ENCODE measurements at regions not wholly inside any gene's neighbourhood (a gene's known extent, or its start where the extent isn't known, plus 50 kb on each side); places are given as distances from the start of the nearest gene placed in this dataset.
"Not testable (repeated sequence)": the region's sequence is repeated elsewhere in the genome, so short reads cannot be mapped to it uniquely, and the experiment has no call there.

DNA sequence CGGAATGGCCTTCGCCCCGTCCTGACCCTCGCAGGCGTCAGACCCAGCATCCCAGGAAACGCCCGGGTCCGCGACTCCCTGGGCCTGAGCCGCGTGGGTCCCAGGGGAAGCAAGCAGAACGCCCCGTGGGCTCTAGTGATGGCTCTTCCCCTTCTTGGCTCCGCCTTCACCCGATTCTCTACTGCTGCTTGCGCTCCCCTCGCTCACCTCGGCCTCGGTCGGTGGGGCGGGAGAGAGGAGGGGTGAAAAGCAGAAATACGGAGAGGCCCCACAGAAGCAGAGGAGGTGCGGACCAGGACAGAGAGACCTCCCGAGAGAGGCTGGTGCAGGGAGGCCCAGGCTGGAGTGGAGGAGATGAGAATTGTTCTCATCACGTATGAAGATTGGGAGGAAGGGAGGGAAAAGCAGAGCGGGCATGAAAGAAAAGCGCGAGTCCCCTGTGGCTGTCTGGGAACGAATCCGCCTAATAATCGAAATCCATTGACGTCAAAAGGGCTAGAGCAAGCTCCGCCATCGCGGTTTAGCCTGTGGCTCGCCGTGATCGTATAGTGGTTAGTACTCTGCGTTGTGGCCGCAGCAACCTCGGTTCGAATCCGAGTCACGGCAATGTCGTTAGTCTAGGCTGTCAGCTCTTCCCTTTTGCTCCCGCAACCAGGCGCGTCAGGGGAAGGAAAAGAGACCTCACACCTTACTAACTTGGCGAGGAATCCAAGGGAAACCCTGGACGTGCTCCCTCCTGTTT, 128.9 kb upstream of the NBPF11 start:
- Mint-ChIP-seq H3K36me3 (ENCODE audit: insufficient read depth) (peaks cover 18% of the 10 kb centered on the region), H3K27ac (peak overlapping the region; percentile 92), H3K4me3 (peak overlapping the region; percentile 66 to 88), H3K27me3 (peaks cover 16 to 38% of the 10 kb centered on the region in 2 donors)
- H3K9me3 Mint-ChIP-seq; DNase-seq; H3K4me1 Mint-ChIP-seq (ENCODE audit: low read depth in 2 of 2): not testable (repeated sequence)
- ATAC-seq (replicated peaks) = peak; percentile 93

DNA sequence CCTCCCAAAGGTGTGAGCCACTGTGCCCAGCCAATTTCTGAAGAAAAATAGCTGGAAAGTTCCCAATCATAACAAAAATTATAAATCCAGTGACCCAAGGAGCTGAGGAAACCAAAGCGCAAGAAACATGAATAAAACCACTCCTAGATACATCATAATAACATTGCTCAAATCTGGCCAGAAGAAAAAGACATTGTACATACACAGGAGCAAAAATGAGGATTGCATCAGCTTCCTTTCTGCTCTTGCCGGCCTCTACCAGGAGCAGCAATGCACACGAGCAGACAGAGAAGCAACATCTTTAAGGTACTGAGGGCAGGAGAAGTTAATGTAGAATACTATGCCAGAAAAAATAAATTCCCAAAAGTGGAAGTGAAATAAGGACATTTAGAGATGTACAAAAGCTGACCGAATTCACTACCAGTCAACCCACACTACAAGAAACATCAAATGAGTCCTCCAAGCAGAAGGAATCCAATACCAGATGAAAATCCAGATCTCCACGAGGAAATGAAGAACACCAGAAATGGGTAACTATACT, 127.0 kb upstream of the NBPF11 start:
- not testable (repeated sequence) for H3K9me3 Mint-ChIP-seq; H3K4me1 Mint-ChIP-seq (ENCODE audit: low read depth in 2 of 2); DNase-seq; ATAC-seq (replicated peaks)
- Mint-ChIP-seq H3K27me3 (peaks cover 30 to 54% of the 10 kb centered on the region in 2 donors), H3K4me3 (peak overlapping the region in 1 of 2 donors; percentile 88), H3K27ac (peak overlapping the region in 1 of 2 donors; percentile 92), H3K36me3 (ENCODE audit: insufficient read depth) (peaks cover 18% of the 10 kb centered on the region)

DNA sequence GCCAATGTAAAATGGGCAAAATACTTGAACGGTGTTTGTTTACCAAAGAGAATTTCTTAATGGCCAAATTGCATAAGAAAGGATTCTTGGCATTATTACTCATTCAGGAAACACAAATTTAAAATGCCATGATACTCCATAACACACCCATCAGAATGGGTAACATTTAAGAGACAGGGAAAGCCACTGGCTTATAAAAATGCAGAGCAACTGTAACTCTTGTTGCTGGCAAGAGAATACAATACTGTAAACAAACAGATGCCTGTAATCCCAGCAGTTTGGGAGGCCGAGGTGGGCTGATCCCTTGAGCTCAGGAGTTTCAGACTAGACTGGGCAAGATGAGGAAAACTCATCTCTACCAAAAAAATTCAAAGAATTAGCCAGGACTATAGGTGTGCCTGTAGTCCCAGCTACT, 125.8 kb upstream of the NBPF11 start:
- H3K4me3 Mint-ChIP-seq; H3K9me3 Mint-ChIP-seq; H3K27ac Mint-ChIP-seq; H3K4me1 Mint-ChIP-seq (ENCODE audit: low read depth in 2 of 2); ATAC-seq (replicated peaks); DNase-seq: not testable (repeated sequence)
- Mint-ChIP-seq H3K27me3 (peaks cover 39 to 66% of the 10 kb centered on the region in 2 donors), H3K36me3 (ENCODE audit: insufficient read depth) (peaks cover 18% of the 10 kb centered on the region)

DNA sequence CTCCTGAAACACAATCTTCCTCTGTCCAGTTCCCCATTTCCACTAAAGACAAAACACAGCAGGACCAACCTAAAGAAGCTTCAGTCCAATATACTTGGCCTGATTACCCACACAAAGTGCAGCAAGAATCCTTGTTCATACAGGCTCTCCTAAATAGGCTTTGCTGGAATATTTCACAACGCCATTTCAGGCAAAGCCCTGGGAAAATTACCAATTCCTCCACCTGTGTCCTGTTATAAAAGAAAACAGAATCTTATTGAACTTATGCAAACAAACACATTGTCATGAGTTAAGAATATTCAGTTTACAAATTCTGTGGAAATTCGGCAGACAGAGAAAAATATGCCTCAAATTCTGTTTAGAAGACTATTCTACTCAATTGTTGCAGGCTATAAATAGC, 115.0 kb upstream of the NBPF11 start:
- H3K27me3 Mint-ChIP-seq; DNase-seq; ATAC-seq (replicated peaks); H3K4me3 Mint-ChIP-seq; H3K9me3 Mint-ChIP-seq; H3K27ac Mint-ChIP-seq: not testable (repeated sequence)
- H3K4me1 Mint-ChIP-seq (ENCODE audit: low read depth in 2 of 2) = peaks cover 12 to 13% of the 10 kb centered on the region in 2 donors
- peaks cover 21% of the 10 kb centered on the region for H3K36me3 Mint-ChIP-seq (ENCODE audit: insufficient read depth)

DNA sequence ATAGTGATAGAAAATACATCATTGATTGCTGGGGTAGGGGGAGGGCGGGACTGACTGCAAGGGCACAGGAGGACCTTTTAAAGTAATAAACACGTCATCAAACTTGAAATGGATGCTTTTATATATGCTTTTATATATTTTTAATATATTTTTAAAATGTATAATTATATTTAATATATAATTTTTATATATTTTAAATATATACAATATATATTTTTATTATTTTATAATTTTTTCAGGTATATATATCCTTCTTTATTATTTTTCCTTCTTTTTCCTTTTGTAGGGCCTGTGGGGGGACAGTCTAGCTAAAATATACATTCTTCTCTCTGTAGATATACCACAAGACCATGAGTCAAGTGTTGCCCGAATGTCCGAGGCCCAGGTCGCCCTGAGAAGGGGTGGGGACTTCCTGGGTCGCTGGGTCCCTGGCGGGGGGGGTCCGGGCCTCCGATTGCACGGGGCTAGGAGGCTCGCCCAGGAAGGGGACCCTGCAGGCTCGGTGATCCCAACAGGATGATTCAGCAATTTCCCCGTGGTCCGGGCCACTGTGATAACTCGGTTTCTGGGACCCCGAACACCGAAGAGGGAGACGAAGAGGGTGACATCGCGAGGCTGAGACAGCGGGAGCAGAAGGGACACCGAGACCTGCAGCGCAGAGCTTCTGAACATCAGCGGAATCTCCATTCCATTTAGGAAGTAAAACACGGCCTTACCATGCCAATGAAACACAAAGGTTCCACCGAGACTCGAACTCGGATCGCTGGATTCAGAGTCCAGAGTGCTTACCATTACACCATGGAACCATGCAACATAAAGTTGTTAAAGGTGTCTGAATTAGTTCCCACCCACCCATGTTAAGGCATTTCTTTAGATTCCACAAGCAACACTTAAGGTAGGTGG, 112.5 kb upstream of the NBPF11 start:
- Mint-ChIP-seq H3K27me3 (no peaks in the 10 kb centered on the region), H3K27ac (peak overlapping the region; percentile 93 to 95), H3K4me1 (ENCODE audit: low read depth in 2 of 2) (peaks cover 12 to 13% of the 10 kb centered on the region in 2 donors), H3K9me3 (no peaks in the 10 kb centered on the region), H3K4me3 (peak overlapping the region; percentile 88 to 91), H3K36me3 (ENCODE audit: insufficient read depth) (peaks cover 21% of the 10 kb centered on the region)
- peak in 2 of 3 experiments; percentile 23 to 24 for DNase-seq
- ATAC-seq (replicated peaks) = no peak

DNA sequence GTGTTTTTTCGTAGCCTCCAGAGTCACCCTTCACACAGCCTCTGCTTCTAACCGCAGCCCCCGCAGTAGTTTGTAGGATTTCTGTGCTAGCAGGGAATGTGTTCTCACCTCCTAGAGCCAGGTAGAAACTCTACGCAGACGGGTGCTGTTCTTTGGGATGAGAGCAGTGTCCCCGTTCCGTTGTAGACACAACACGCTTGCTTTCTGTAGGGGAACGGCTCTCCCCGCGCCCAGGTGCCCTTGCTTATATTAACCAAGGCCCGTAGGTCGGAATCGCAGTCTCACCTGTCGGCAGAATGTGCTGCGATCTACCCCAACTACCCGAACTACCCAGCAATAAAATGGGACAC, 111.8 kb upstream of the NBPF11 start:
- H3K4me3 Mint-ChIP-seq = peak overlapping the region; percentile 88 to 91
- DNase-seq (no peak), ATAC-seq (replicated peaks) (peak; percentile 17)
- peaks cover 21% of the 10 kb centered on the region for H3K36me3 Mint-ChIP-seq (ENCODE audit: insufficient read depth)
- H3K27ac Mint-ChIP-seq = peak overlapping the region; percentile 93 to 95
- no peaks in the 10 kb centered on the region for H3K27me3 Mint-ChIP-seq
- H3K4me1 Mint-ChIP-seq (ENCODE audit: low read depth in 2 of 2) = peaks cover 12 to 13% of the 10 kb centered on the region in 2 donors
- no peaks in the 10 kb centered on the region for H3K9me3 Mint-ChIP-seq

DNA sequence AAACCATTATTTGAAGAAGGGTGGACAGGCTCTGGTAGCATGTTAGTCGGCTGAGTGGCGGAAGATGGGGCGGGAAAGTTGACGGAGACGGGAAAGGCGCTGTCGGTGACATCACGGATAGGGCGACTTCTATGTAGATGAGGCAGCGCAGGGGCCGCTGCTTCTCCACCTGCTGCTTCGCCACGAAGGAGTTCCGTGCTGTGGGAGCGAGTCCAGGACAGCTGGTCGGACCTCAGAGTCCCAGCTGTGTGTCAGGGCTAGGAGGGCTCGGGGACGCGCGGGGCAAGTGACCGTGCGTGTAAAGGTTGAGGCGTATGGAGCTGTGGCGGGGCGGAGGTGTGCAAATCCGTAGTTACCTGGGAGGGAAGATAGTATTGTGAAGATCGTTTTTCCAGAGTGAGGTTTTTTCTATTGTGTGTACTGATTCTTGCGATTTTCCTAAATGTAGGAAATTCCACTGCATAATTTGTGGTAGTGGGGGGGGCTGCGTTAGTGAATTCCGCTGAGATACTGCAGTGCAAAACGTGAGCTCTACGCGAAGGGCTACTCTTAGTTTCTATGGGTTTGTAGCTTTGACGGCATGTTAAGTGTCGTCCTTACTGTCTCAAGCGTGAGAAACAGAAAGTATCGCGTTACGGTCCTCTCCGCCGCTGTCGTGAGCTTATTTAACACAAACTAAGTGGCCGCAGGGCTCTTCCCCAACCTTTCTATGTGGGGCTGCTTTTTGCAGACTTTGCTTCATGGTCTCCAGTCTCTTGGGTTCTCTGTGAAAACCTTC, 111.2 kb upstream of the NBPF11 start:
- ATAC-seq (replicated peaks) = peak; percentile 86
- H3K4me1 Mint-ChIP-seq (ENCODE audit: low read depth in 2 of 2) = peaks cover 12 to 13% of the 10 kb centered on the region in 2 donors

DNA sequence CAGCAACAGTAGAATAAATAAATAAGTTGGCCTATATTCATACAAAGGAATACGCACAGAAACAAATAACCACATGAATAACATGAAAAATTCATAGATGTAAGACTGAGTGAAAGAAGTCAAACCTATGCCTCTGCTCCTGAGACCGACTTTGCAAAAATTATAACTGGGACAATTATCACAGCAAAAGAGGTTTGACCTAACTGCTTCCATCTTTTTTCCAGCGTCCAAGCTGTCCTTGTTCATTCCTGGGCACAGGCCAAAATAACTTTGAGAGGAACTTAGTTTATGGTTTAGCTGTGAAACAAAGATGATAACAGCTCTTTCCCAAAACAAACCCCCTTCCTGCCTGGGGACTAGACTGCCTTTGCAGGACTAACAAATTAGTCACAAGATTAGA, 109.6 kb upstream of the NBPF11 start:
- not testable (repeated sequence) for H3K4me3 Mint-ChIP-seq
- H3K36me3 Mint-ChIP-seq (ENCODE audit: insufficient read depth) = peaks cover 21% of the 10 kb centered on the region

More for the DNA sequence above, 111.2 kb upstream of the NBPF11 start:
- no peaks in the 10 kb centered on the region for H3K27me3 Mint-ChIP-seq
- peaks cover 21% of the 10 kb centered on the region for H3K36me3 Mint-ChIP-seq (ENCODE audit: insufficient read depth)
- H3K9me3 Mint-ChIP-seq = no peaks in the 10 kb centered on the region
- peak overlapping the region; percentile 93 to 95 for H3K27ac Mint-ChIP-seq
- peak overlapping the region; percentile 88 to 91 for H3K4me3 Mint-ChIP-seq
- peak; percentile 37 to 56 (median 37) for DNase-seq

DNA sequence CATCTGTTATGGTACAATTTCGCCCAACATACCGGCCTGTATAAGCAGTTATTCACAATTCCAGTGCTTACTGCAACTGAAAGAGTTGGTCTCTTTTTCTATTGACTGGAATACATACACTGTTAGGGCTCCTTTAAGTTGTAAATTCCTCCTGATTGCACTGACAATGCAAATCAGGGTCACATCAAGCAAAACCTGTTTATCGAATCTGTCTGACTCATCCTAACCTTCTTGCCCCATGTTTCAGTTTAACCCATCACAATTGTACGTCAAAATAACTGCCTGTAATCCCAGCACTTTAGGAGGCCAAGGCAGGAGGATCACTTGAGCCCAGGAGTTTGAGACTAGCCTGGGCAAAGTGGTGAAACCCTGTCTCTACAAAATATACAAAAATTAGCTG, 105.8 kb upstream of the NBPF11 start:
- not testable (repeated sequence) for ATAC-seq (replicated peaks); H3K9me3 Mint-ChIP-seq; DNase-seq; H3K36me3 Mint-ChIP-seq (ENCODE audit: insufficient read depth); H3K27me3 Mint-ChIP-seq; H3K4me3 Mint-ChIP-seq; H3K4me1 Mint-ChIP-seq (ENCODE audit: low read depth in 2 of 2); H3K27ac Mint-ChIP-seq

More for the DNA sequence above, 109.6 kb upstream of the NBPF11 start:
- ATAC-seq (replicated peaks); H3K27me3 Mint-ChIP-seq; H3K9me3 Mint-ChIP-seq; H3K27ac Mint-ChIP-seq; DNase-seq: not testable (repeated sequence)
- peaks cover 12 to 13% of the 10 kb centered on the region in 2 donors for H3K4me1 Mint-ChIP-seq (ENCODE audit: low read depth in 2 of 2)

DNA sequence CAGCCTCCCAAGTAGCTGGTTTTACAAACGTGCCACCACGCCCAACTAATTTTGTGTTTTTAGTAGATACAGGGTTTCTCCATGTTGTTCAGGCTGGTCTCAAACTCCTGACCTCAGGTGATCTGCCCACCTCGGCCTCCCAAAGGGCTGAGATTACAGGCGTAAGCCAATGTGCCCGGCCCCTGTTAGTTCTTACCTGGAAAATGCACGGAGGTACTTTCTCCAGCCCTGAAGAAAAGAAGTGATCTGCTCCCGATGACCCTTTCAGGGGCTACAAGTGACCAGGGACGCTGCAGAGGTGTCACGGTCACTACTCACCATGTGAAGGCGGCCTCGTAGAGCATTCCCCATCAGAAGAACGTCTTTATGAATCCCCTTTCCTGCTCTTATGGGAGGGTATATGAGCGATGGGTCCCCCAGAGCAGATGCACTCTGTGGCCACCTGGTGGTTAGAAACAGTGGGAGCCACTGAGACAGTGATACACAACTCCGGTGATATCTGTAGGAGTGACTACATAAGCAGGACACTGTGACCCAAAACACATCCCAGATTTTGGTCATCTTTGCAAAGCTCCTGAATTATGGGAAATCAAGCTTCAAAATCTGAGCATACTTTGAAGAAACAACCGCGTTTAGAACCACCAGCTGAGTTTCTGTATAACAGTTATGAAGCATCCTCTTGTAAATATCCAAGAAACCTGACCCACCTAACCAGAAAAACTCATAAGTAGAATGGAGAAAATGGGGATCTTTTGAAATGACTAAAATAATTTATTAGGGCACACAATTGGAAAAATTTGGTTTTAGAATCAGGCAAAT, 102.7 kb upstream of the NBPF11 start:
- peak; percentile 55 for ATAC-seq (replicated peaks)
- DNase-seq = peak in 1 of 3 experiments; percentile 23
- H3K27me3 Mint-ChIP-seq; H3K9me3 Mint-ChIP-seq; H3K36me3 Mint-ChIP-seq (ENCODE audit: insufficient read depth); H3K4me1 Mint-ChIP-seq (ENCODE audit: low read depth in 2 of 2); H3K27ac Mint-ChIP-seq; H3K4me3 Mint-ChIP-seq: not testable (repeated sequence)

DNA sequence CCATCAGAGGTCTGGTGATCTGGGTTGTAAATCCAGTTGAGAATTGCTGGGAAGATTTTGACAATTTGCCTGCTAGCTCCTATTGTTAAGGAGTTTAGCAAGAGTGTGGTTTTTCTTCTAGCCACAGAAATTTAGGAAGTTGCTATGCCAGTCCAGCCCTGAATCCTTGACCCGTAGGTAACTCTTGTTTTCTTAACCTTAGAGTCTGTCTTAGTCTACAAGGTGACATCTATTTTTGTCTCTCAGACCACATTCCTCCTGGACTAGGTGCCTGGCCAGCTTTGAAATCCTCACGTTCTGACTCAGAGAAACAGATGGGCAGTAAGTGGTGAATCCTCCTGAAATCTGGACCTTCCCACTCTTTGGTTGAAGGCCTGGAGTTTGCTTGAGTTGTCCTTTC, 101.7 kb upstream of the NBPF11 start:
- not testable (repeated sequence) for H3K27ac Mint-ChIP-seq; H3K36me3 Mint-ChIP-seq (ENCODE audit: insufficient read depth); H3K27me3 Mint-ChIP-seq; H3K4me1 Mint-ChIP-seq (ENCODE audit: low read depth in 2 of 2); H3K9me3 Mint-ChIP-seq; ATAC-seq (replicated peaks); H3K4me3 Mint-ChIP-seq; DNase-seq

DNA sequence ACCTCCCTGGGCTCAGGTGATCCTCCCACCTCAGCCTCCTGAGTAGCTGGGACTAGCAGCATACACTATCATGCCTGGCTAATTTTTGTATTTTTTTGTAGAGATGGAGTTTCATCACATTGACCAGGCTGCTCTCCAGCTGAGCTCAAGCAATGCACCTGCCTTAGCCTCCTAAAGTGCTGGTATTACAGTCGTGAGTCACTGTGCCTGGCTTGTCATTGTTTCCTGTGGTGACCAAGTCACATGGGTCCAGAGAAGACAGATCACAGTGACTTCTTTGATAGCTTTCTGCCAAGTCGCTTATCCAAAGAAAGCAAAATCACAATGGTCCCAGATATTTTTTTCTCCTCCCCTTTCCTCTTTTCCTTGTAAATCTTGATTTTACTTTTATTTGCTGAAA, 96.7 kb upstream of the NBPF11 start:
- ATAC-seq (replicated peaks) = peak; percentile 75
- not testable (repeated sequence) for H3K4me1 Mint-ChIP-seq (ENCODE audit: low read depth in 2 of 2); H3K4me3 Mint-ChIP-seq; H3K9me3 Mint-ChIP-seq; H3K27me3 Mint-ChIP-seq; H3K27ac Mint-ChIP-seq; H3K36me3 Mint-ChIP-seq (ENCODE audit: insufficient read depth); DNase-seq
